MM.1S (cell line): ENCODE measurements at regions not wholly inside any gene's neighbourhood (a gene's known extent, or its start where the extent isn't known, plus 50 kb on each side); places are given as distances from the start of the nearest gene placed in this dataset.

Experiments
- EZH2 ChIP-seq: fragments of 300-600 bp; sonication (generic); optimal IDR thresholded peaks from 2 replicates; pipeline ENCODE3; 2017; ENCODE audit warnings: low read depth, mild to moderate bottlenecking, antibody characterized with exemption, low read length, mixed read lengths
- EZH2phosphoT487 ChIP-seq: fragments of 300-600 bp; sonication (generic); IDR thresholded peaks from 2 replicates; pipeline ENCODE4 v1.6.1; 2018; ENCODE audit warnings: antibody characterized with exemption, low read length
- TF ChIP-seq, protein P1 (sequence below): fragments of 300-600 bp; sonication (generic); IDR thresholded peaks from 2 replicates; pipeline ENCODE4 v1.5.1; 2016; ENCODE audit warnings: antibody characterized with exemption, low read length, mixed read lengths

- TF ChIP-seq, protein P1, sequence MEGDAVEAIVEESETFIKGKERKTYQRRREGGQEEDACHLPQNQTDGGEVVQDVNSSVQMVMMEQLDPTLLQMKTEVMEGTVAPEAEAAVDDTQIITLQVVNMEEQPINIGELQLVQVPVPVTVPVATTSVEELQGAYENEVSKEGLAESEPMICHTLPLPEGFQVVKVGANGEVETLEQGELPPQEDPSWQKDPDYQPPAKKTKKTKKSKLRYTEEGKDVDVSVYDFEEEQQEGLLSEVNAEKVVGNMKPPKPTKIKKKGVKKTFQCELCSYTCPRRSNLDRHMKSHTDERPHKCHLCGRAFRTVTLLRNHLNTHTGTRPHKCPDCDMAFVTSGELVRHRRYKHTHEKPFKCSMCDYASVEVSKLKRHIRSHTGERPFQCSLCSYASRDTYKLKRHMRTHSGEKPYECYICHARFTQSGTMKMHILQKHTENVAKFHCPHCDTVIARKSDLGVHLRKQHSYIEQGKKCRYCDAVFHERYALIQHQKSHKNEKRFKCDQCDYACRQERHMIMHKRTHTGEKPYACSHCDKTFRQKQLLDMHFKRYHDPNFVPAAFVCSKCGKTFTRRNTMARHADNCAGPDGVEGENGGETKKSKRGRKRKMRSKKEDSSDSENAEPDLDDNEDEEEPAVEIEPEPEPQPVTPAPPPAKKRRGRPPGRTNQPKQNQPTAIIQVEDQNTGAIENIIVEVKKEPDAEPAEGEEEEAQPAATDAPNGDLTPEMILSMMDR: no peak
- TF ChIP-seq EZH2 (no peak), EZH2phosphoT487 (no peak)
Observed at GRCh38 chr2:16223161-16223840, 283.0 kb downstream of the MYCN start.
